ENCODE measurements at regions not wholly inside any gene's neighbourhood (a gene's known extent, or its start where the extent isn't known, plus 50 kb on each side); places are given as distances from the start of the nearest gene placed in this dataset.
"Not testable (repeated sequence)": the region's sequence is repeated elsewhere in the genome, so short reads cannot be mapped to it uniquely, and the experiment has no call there.

GRCh38 chr2:223319601-223320000 lies 267.6 kb downstream of the KCNE4 start:
- no peak for DNase-seq
- CTCF ChIA-PET: no interaction called here
- H3K4me2 ChIP-seq (ENCODE audit: low read length): no peak overlapping the region
- H3K9me2 ChIP-seq (replicated peaks; ENCODE audit: low read length): no peaks in the 10 kb centered on the region
- no peaks in the 10 kb centered on the region for H3K9me3 ChIP-seq (ENCODE audit: low read length)
- H3K9ac ChIP-seq (ENCODE audit: low read length): no peak overlapping the region
- POLR2A ChIA-PET (ENCODE audit: unreplicated experiment): no interaction called here
- H3F3A ChIP-seq (ENCODE audit: low read length, unreplicated experiment): no peaks in the 10 kb centered on the region
- H3K36me3 ChIP-seq (ENCODE audit: low read depth, low read length): no peaks in the 10 kb centered on the region
- no peaks in the 10 kb centered on the region for H3K4me1 ChIP-seq (ENCODE audit: insufficient read depth, low read length)
- no peaks in the 10 kb centered on the region for H4K20me1 ChIP-seq (ENCODE audit: low read length)
- no peak overlapping the region for H2AFZ ChIP-seq (ENCODE audit: low read length)
- peaks cover 12% of the 10 kb centered on the region for H3K27me3 ChIP-seq (ENCODE audit: low read length)
- H3K4me3 ChIP-seq (ENCODE audit: low read length): no peak overlapping the region
- ATAC-seq: no peak
- intact Hi-C loops (cut with micrococcal nuclease): no loop called here
- no peak for TF ChIP-seq CTCF (conservative IDR thresholded peaks at IDR 0.05; ENCODE audit: low read depth, low read length)
- no peak for TF ChIP-seq EZH2phosphoT487 (IDR thresholded peaks at IDR 0.05; ENCODE audit: borderline replicate concordance, low read length)
- no peak for TF ChIP-seq EZH2 (IDR thresholded peaks at IDR 0.05; ENCODE audit: low read length, unreplicated experiment)
- no TSS peak for BruUV-seq (replicated peaks)
- H3K79me2 ChIP-seq (ENCODE audit: low read length): no peaks in the 10 kb centered on the region
- no peak overlapping the region for H3K27ac ChIP-seq (ENCODE audit: low read length)

- Histone ChIP-seq H3K27ac (ENCODE audit: low read length) (no peak overlapping the region), H2AFZ (ENCODE audit: low read length) (no peak overlapping the region)
- no TSS peak for BruUV-seq (replicated peaks)
Measured at GRCh38 chr2:223324402-223324801, 272.4 kb downstream of the KCNE4 start.

GRCh38 chr2:223328578-223328977 lies 273.6 kb downstream of the SCG2 start:
- ChIA-PET CTCF (no interaction called here), POLR2A (ENCODE audit: unreplicated experiment) (no interaction called here)
- Histone ChIP-seq H3K9me3 (ENCODE audit: low read length) (no peaks in the 10 kb centered on the region), H3K9me2 (replicated peaks; ENCODE audit: low read length) (no peaks in the 10 kb centered on the region), H3K4me3 (ENCODE audit: low read length) (no peak overlapping the region), H3K27me3 (ENCODE audit: low read length) (peaks cover 12% of the 10 kb centered on the region; the same call in 1 of the 2 replicates), H3K36me3 (ENCODE audit: low read depth, low read length) (no peaks in the 10 kb centered on the region), H2AFZ (ENCODE audit: low read length) (no peak overlapping the region), H3K9ac (ENCODE audit: low read length) (no peak overlapping the region), H3K79me2 (ENCODE audit: low read length) (no peaks in the 10 kb centered on the region), H3K27ac (ENCODE audit: low read length) (no peak overlapping the region), H3K4me2 (ENCODE audit: low read length) (no peak overlapping the region), H3F3A (ENCODE audit: low read length, unreplicated experiment) (no peaks in the 10 kb centered on the region), H3K4me1 (ENCODE audit: insufficient read depth, low read length) (no peaks in the 10 kb centered on the region), H4K20me1 (ENCODE audit: low read length) (no peaks in the 10 kb centered on the region)
- BruUV-seq (replicated peaks): no TSS peak
- no peak for DNase-seq
- no peak for ATAC-seq
- intact Hi-C loops (cut with micrococcal nuclease): no loop called here
- TF ChIP-seq EZH2phosphoT487 (IDR thresholded peaks at IDR 0.05; ENCODE audit: borderline replicate concordance, low read length): no peak
- no peak for TF ChIP-seq EZH2 (IDR thresholded peaks at IDR 0.05; ENCODE audit: low read length, unreplicated experiment)
- no peak for TF ChIP-seq CTCF (conservative IDR thresholded peaks at IDR 0.05; ENCODE audit: low read depth, low read length)

More at GRCh38 chr2:223324402-223324801, 272.4 kb downstream of the KCNE4 start:
- TF ChIP-seq EZH2phosphoT487 (IDR thresholded peaks at IDR 0.05; ENCODE audit: borderline replicate concordance, low read length) (no peak), CTCF (conservative IDR thresholded peaks at IDR 0.05; ENCODE audit: low read depth, low read length) (no peak), EZH2 (IDR thresholded peaks at IDR 0.05; ENCODE audit: low read length, unreplicated experiment) (no peak)
- intact Hi-C loops (cut with micrococcal nuclease): no loop called here
- H3K36me3 ChIP-seq (ENCODE audit: low read depth, low read length): no peaks in the 10 kb centered on the region
- DNase-seq (no peak), ATAC-seq (no peak)
- CTCF ChIA-PET: no interaction called here
- no peaks in the 10 kb centered on the region for H3K79me2 ChIP-seq (ENCODE audit: low read length)
- H3F3A ChIP-seq (ENCODE audit: low read length, unreplicated experiment): no peaks in the 10 kb centered on the region
- no peaks in the 10 kb centered on the region for H3K4me1 ChIP-seq (ENCODE audit: insufficient read depth, low read length)
- H3K9me3 ChIP-seq (ENCODE audit: low read length): no peaks in the 10 kb centered on the region
- H3K9me2 ChIP-seq (replicated peaks; ENCODE audit: low read length): no peaks in the 10 kb centered on the region
- no peak overlapping the region for H3K4me3 ChIP-seq (ENCODE audit: low read length)
- no peak overlapping the region for H3K9ac ChIP-seq (ENCODE audit: low read length)
- no peaks in the 10 kb centered on the region for H4K20me1 ChIP-seq (ENCODE audit: low read length)
- H3K4me2 ChIP-seq (ENCODE audit: low read length): no peak overlapping the region
- POLR2A ChIA-PET (ENCODE audit: unreplicated experiment): no interaction called here
- H3K27me3 ChIP-seq (ENCODE audit: low read length): no peaks in the 10 kb centered on the region

GRCh38 chr2:223330747-223331146 lies 271.4 kb downstream of the SCG2 start:
- H3K9me3 ChIP-seq (ENCODE audit: low read length); intact Hi-C loops (cut with micrococcal nuclease); H3K4me1 ChIP-seq (ENCODE audit: insufficient read depth, low read length); H4K20me1 ChIP-seq (ENCODE audit: low read length); H2AFZ ChIP-seq (ENCODE audit: low read length); BruUV-seq (replicated peaks); H3K9me2 ChIP-seq (replicated peaks; ENCODE audit: low read length); H3K79me2 ChIP-seq (ENCODE audit: low read length); H3K9ac ChIP-seq (ENCODE audit: low read length); DNase-seq; H3K4me2 ChIP-seq (ENCODE audit: low read length); H3K27ac ChIP-seq (ENCODE audit: low read length); POLR2A ChIA-PET (ENCODE audit: unreplicated experiment); H3K36me3 ChIP-seq (ENCODE audit: low read depth, low read length); ATAC-seq; H3K4me3 ChIP-seq (ENCODE audit: low read length); H3F3A ChIP-seq (ENCODE audit: low read length, unreplicated experiment): not testable (repeated sequence)
- peaks cover 12% of the 10 kb centered on the region; the same call in 1 of the 2 replicates for H3K27me3 ChIP-seq (ENCODE audit: low read length)
- CTCF ChIA-PET: interaction anchor here (0.6 kb wide), 1 partner anchor 85 kb away, joined by 4 read pairs; no protein-coding TSS in a partner anchor

All from PC-3 (cell line).